ENCODE measurements at regions not wholly inside any gene's neighbourhood (a gene's known extent, or its start where the extent isn't known, plus 50 kb on each side); places are given as distances from the start of the nearest gene placed in this dataset.

DNA sequence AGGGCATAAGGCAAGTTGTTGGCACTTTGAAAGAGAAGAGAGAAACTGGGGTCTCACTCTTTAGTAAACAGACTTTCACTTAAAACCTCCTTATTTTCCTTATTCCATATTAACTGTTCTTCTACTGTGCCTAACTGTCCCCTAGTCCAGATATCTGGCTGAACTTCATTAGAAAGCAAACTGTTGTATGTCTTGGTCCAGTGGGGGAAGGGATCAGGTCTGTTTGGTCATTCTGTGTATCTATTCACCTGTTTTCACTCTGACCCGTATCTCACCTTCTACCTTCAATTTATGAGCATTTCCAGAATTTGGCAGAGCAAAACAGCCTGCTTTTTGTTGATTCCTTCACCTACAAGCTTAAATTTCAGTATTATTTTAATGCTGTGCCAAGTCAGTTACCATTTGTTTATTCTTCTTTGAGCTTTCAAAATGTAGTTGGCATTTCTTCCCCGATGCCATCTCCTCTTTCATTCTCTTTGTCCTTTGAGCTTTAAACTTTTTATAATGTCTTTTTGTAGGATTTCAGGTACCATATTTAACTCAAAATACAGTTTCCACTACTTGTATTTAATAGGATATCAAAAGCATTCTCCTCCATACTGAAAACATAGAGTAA, 188.6 kb upstream of the PPARGC1A start:
- Histone ChIP-seq H3K4me1 (ENCODE audit: control insufficient read depth in 2 of 2, insufficient read depth in 2 of 2, low read length in 2 of 2) (no peaks in the 10 kb centered on the region), H3K9me3 (ENCODE audit: control insufficient read depth in 2 of 2, insufficient read depth in 1 of 2, low read length in 1 of 2) (peaks cover 0 to 3% of the 10 kb centered on the region in 2 donors), H3K36me3 (ENCODE audit: control insufficient read depth in 2 of 2, insufficient read depth in 2 of 2, low read length in 1 of 2) (no peaks in the 10 kb centered on the region), H3K4me3 (ENCODE audit: low read length in 2 of 2) (no peak overlapping the region), H3K27me3 (ENCODE audit: control insufficient read depth in 2 of 2, insufficient read depth in 1 of 2, low read length in 1 of 2) (no peaks in the 10 kb centered on the region), H3K27ac (ENCODE audit: low read depth in 1 of 2, low read length in 1 of 2) (no peak overlapping the region)
- no peak for DNase-seq (ENCODE audit: low read depth in 6 of 9, low spot score in 9 of 9)
- WGBS, result 89% methylated on average over 2 of the region's 2 CpGs

DNA sequence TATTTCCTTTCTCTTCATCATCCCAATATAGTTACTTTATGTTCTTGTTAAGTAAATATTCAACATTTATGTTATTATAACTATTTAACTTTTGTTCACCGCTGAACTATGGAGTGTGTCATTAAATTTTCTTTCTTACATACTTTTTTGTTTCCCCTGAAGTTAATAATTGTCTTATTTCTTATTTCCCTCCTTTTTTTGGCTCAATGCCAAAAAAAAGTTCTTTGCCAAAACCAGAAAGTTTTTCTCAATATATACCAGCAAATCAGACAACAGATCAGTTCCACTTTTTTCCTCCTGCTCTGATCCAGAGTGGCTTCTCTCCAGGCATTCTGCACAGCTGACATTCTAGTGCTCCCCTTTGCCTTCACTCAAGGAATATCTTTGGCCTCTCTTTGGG, 187.0 kb upstream of the PPARGC1A start:
- Histone ChIP-seq H3K4me1 (ENCODE audit: control insufficient read depth in 2 of 2, insufficient read depth in 2 of 2, low read length in 2 of 2) (no peaks in the 10 kb centered on the region), H3K36me3 (ENCODE audit: control insufficient read depth in 2 of 2, insufficient read depth in 2 of 2, low read length in 1 of 2) (no peaks in the 10 kb centered on the region), H3K27me3 (ENCODE audit: control insufficient read depth in 2 of 2, insufficient read depth in 1 of 2, low read length in 1 of 2) (no peaks in the 10 kb centered on the region), H3K4me3 (ENCODE audit: low read length in 2 of 2) (no peak overlapping the region), H3K9me3 (ENCODE audit: control insufficient read depth in 2 of 2, insufficient read depth in 1 of 2, low read length in 1 of 2) (no peaks in the 10 kb centered on the region), H3K27ac (ENCODE audit: low read depth in 1 of 2, low read length in 1 of 2) (no peak overlapping the region)
- DNase-seq (ENCODE audit: low read depth in 6 of 9, low spot score in 9 of 9), result no peak
- WGBS, result 96% methylated on average over 1 of the region's 1 CpG

- Histone ChIP-seq H3K27me3 (ENCODE audit: control insufficient read depth in 2 of 2, insufficient read depth in 1 of 2, low read length in 1 of 2) (no peaks in the 10 kb centered on the region), H3K9me3 (ENCODE audit: control insufficient read depth in 2 of 2, insufficient read depth in 1 of 2, low read length in 1 of 2) (no peaks in the 10 kb centered on the region), H3K4me1 (ENCODE audit: control insufficient read depth in 2 of 2, insufficient read depth in 2 of 2, low read length in 2 of 2) (no peaks in the 10 kb centered on the region), H3K36me3 (ENCODE audit: control insufficient read depth in 2 of 2, insufficient read depth in 2 of 2, low read length in 1 of 2) (no peaks in the 10 kb centered on the region), H3K27ac (ENCODE audit: low read depth in 1 of 2, low read length in 1 of 2) (no peak overlapping the region), H3K4me3 (ENCODE audit: low read length in 2 of 2) (no peak overlapping the region)
- DNase-seq (ENCODE audit: low read depth in 6 of 9, low spot score in 9 of 9), result no peak
- 95% methylated on average over 7 of the region's 7 CpGs for WGBS
Measured at GRCh38 chr4:24073948-24074347, 184.1 kb upstream of the PPARGC1A start.

DNA sequence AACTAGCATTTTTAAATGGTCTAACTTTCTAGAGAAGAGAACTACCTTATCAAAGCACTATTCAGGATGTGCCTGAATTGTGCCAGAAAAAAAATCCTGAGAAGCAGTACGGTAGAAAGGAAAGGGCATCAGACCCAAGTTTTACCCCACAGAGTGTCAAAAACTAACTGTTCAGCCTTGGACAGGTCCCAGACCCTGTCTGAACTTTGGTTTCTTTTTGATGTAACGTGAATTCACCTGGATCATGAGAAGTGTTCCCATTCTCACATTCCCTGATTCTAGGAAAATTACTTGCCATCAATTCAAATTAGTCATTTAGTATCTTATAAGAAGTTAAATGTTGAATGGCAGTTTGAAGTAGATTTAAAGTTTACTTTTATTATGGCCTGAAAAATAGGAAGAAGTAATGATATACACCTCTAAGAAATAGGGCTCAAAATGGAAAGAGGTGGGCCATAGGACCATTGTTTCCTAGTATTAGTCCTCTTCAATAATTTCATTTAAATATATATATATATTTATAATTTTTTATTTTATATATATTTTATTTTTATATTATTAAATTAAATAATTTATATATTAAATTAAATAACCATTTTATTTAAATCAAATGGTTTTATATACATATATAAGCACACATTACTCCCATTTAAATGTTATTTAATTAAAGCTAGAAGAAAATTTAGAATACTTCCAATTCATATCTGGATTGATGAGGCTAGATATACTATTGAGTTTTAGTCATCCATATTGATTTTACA, 181.9 kb upstream of the PPARGC1A start:
- WGBS, result 86% methylated on average over 2 of the region's 2 CpGs

GRCh38 chr4:24070117-24070516, 180.3 kb upstream of the PPARGC1A start:
- WGBS, result 87% methylated on average over 2 of the region's 2 CpGs
- DNase-seq (ENCODE audit: low read depth in 6 of 9, low spot score in 9 of 9), result no peak
- no peaks in the 10 kb centered on the region for H3K9me3 ChIP-seq (ENCODE audit: control insufficient read depth in 2 of 2, insufficient read depth in 1 of 2, low read length in 1 of 2)
- H3K4me3 ChIP-seq (ENCODE audit: low read length in 2 of 2), result no peak overlapping the region
- H3K27me3 ChIP-seq (ENCODE audit: control insufficient read depth in 2 of 2, insufficient read depth in 1 of 2, low read length in 1 of 2), result no peaks in the 10 kb centered on the region
- no peak overlapping the region for H3K27ac ChIP-seq (ENCODE audit: low read depth in 1 of 2, low read length in 1 of 2)
- H3K4me1 ChIP-seq (ENCODE audit: control insufficient read depth in 2 of 2, insufficient read depth in 2 of 2, low read length in 2 of 2), result no peaks in the 10 kb centered on the region
- H3K36me3 ChIP-seq (ENCODE audit: control insufficient read depth in 2 of 2, insufficient read depth in 2 of 2, low read length in 1 of 2), result no peaks in the 10 kb centered on the region

More for the DNA sequence above, 181.9 kb upstream of the PPARGC1A start:
- Histone ChIP-seq H3K27ac (ENCODE audit: low read depth in 1 of 2, low read length in 1 of 2) (no peak overlapping the region), H3K9me3 (ENCODE audit: control insufficient read depth in 2 of 2, insufficient read depth in 1 of 2, low read length in 1 of 2) (no peaks in the 10 kb centered on the region), H3K36me3 (ENCODE audit: control insufficient read depth in 2 of 2, insufficient read depth in 2 of 2, low read length in 1 of 2) (no peaks in the 10 kb centered on the region), H3K4me1 (ENCODE audit: control insufficient read depth in 2 of 2, insufficient read depth in 2 of 2, low read length in 2 of 2) (no peaks in the 10 kb centered on the region), H3K4me3 (ENCODE audit: low read length in 2 of 2) (no peak overlapping the region), H3K27me3 (ENCODE audit: control insufficient read depth in 2 of 2, insufficient read depth in 1 of 2, low read length in 1 of 2) (no peaks in the 10 kb centered on the region)
- no peak for DNase-seq (ENCODE audit: low read depth in 6 of 9, low spot score in 9 of 9)

DNA sequence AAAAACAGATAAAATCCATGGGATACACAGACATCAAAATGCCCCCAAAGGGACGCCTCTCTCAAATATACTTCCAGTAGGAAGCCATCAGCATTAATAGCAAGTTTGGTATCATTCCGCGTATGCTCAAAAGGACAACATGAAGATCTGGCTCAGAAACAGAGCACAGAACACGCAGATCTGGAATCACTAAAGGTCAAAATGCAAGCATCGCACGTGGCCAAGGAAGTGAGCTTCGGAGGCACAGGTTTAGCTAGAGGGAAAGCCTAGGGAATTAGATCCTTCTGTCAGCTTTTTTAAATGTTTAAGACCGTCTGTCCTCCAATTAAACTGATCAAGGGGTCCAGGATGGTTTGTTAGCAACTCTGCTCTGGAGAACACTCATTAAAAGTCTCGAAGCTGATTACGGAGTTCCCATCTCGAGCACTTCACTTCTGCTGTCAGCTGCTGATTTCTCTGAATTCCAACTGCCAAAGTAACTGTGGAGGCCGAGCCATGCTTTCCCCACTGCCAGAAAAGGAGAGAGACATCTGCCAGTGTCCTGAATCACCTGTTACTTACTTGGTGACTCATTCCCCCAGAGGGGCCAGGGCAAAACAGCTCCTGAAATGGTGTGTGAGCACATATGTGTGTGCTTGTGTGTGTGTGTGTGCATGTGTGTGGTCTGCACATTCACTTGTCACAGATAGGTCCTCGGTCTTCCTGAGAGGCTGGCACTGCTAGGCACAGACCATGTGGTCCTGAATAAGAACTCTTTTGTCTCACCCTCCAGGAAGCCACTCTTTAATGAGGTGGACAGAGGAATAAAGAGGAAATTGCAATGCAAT, 177.7 kb upstream of the PPARGC1A start:
- Histone ChIP-seq H3K27me3 (ENCODE audit: control insufficient read depth in 2 of 2, insufficient read depth in 1 of 2, low read length in 1 of 2) (no peaks in the 10 kb centered on the region), H3K4me3 (ENCODE audit: low read length in 2 of 2) (no peak overlapping the region), H3K4me1 (ENCODE audit: control insufficient read depth in 2 of 2, insufficient read depth in 2 of 2, low read length in 2 of 2) (no peaks in the 10 kb centered on the region), H3K36me3 (ENCODE audit: control insufficient read depth in 2 of 2, insufficient read depth in 2 of 2, low read length in 1 of 2) (no peaks in the 10 kb centered on the region), H3K9me3 (ENCODE audit: control insufficient read depth in 2 of 2, insufficient read depth in 1 of 2, low read length in 1 of 2) (no peaks in the 10 kb centered on the region), H3K27ac (ENCODE audit: low read depth in 1 of 2, low read length in 1 of 2) (no peak overlapping the region)
- 92% methylated on average over 13 of the region's 13 CpGs for WGBS
- no peak for DNase-seq (ENCODE audit: low read depth in 6 of 9, low spot score in 9 of 9)

GRCh38 chr4:24065974-24066373, 176.1 kb upstream of the PPARGC1A start:
- DNase-seq (ENCODE audit: low read depth in 6 of 9, low spot score in 9 of 9), result no peak
- no peaks in the 10 kb centered on the region for H3K4me1 ChIP-seq (ENCODE audit: control insufficient read depth in 2 of 2, insufficient read depth in 2 of 2, low read length in 2 of 2)
- no peak overlapping the region for H3K27ac ChIP-seq (ENCODE audit: low read depth in 1 of 2, low read length in 1 of 2)
- H3K9me3 ChIP-seq (ENCODE audit: control insufficient read depth in 2 of 2, insufficient read depth in 1 of 2, low read length in 1 of 2), result no peaks in the 10 kb centered on the region
- H3K27me3 ChIP-seq (ENCODE audit: control insufficient read depth in 2 of 2, insufficient read depth in 1 of 2, low read length in 1 of 2), result no peaks in the 10 kb centered on the region
- 82% methylated on average over 9 of the region's 9 CpGs for WGBS
- H3K36me3 ChIP-seq (ENCODE audit: control insufficient read depth in 2 of 2, insufficient read depth in 2 of 2, low read length in 1 of 2), result no peaks in the 10 kb centered on the region
- no peak overlapping the region for H3K4me3 ChIP-seq (ENCODE audit: low read length in 2 of 2)

- Histone ChIP-seq H3K27me3 (ENCODE audit: control insufficient read depth in 2 of 2, insufficient read depth in 1 of 2, low read length in 1 of 2) (no peaks in the 10 kb centered on the region), H3K36me3 (ENCODE audit: control insufficient read depth in 2 of 2, insufficient read depth in 2 of 2, low read length in 1 of 2) (no peaks in the 10 kb centered on the region), H3K4me3 (ENCODE audit: low read length in 2 of 2) (no peak overlapping the region), H3K27ac (ENCODE audit: low read depth in 1 of 2, low read length in 1 of 2) (no peak overlapping the region), H3K4me1 (ENCODE audit: control insufficient read depth in 2 of 2, insufficient read depth in 2 of 2, low read length in 2 of 2) (no peaks in the 10 kb centered on the region), H3K9me3 (ENCODE audit: control insufficient read depth in 2 of 2, insufficient read depth in 1 of 2, low read length in 1 of 2) (no peaks in the 10 kb centered on the region)
- DNase-seq (ENCODE audit: low read depth in 6 of 9, low spot score in 9 of 9), result no peak
- WGBS, result 86% methylated on average over 8 of the region's 8 CpGs
Measured at GRCh38 chr4:24063731-24064130, 173.9 kb upstream of the PPARGC1A start.

DNA sequence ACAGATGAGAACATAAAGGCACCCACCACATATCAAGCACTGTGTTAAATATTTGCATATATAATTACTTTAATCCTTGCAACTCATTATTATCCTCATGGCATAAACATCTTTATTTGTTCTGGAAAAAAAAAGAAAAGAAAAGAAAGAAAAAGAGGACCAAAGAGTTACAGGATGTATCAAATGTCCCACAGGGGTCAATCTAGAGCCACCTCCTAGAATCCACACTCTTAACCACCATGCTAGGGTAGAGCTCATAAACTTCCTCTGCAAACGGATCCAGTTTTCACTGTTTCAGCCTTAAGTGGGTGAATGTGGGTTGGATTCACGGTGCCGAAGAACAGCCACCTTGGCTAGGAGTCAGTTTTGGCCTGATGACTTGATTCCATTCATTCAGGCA, 171.1 kb upstream of the PPARGC1A start:
- no peaks in the 10 kb centered on the region for H3K4me1 ChIP-seq (ENCODE audit: control insufficient read depth in 2 of 2, insufficient read depth in 2 of 2, low read length in 2 of 2)
- 89% methylated on average over 3 of the region's 3 CpGs for WGBS
- H3K36me3 ChIP-seq (ENCODE audit: control insufficient read depth in 2 of 2, insufficient read depth in 2 of 2, low read length in 1 of 2), result no peaks in the 10 kb centered on the region
- no peaks in the 10 kb centered on the region for H3K9me3 ChIP-seq (ENCODE audit: control insufficient read depth in 2 of 2, insufficient read depth in 1 of 2, low read length in 1 of 2)
- H3K27me3 ChIP-seq (ENCODE audit: control insufficient read depth in 2 of 2, insufficient read depth in 1 of 2, low read length in 1 of 2), result no peaks in the 10 kb centered on the region
- DNase-seq (ENCODE audit: low read depth in 6 of 9, low spot score in 9 of 9), result no peak
- H3K4me3 ChIP-seq (ENCODE audit: low read length in 2 of 2), result no peak overlapping the region
- H3K27ac ChIP-seq (ENCODE audit: low read depth in 1 of 2, low read length in 1 of 2), result no peak overlapping the region
